CD8-positive, alpha-beta memory T cell (primary cell): ENCODE measurements at regions not wholly inside any gene's neighbourhood (a gene's known extent, or its start where the extent isn't known, plus 50 kb on each side); places are given as distances from the start of the nearest gene placed in this dataset.
A peak's percentile ranks its signal among the peaks of the same experiment; 100 is the strongest.

Experiments
- CTCF ChIA-PET: fragments of 350-600 bp; sonication (Branson Sonifier 250); formaldehyde crosslinking; loops from one replicate; lab custom pipeline; 2021; ENCODE audit warnings: antibody characterized with exemption; lab: Charles Lee
- POLR2A ChIA-PET: fragments of 350-600 bp; sonication (Branson Sonifier 250); formaldehyde crosslinking; loops from one replicate; lab custom pipeline; 2021; ENCODE audit warnings: antibody characterized with exemption; lab: Charles Lee
- DNase-seq, 5 donors: peaks; one replicate each; pipeline versions ENCODE4 v3.0.0 to v3.0.0-alpha.2; 2020 to 2022; ENCODE audit warnings: mixed read lengths in 1 of 5
- H3K27ac ChIP-seq: one replicate; pipeline ENCODE4 v1.7.0; 2013; ENCODE audit warnings: low read depth, mild to moderate bottlenecking, low read length, moderate library complexity
- H3K27me3 ChIP-seq: 2 replicates; pipeline ENCODE4 v1.7.0; 2013; ENCODE audit warnings: low read length, mild to moderate bottlenecking; ENCODE audit not compliant: insufficient read depth, poor library complexity, severe bottlenecking
- H3K36me3 ChIP-seq: 2 replicates; pipeline ENCODE4 v1.7.0; 2013; ENCODE audit warnings: mild to moderate bottlenecking, low read length, moderate library complexity; ENCODE audit not compliant: insufficient read depth
- H3K4me1 ChIP-seq: 2 replicates; pipeline ENCODE4 v1.7.0; 2013; ENCODE audit warnings: mild to moderate bottlenecking, low read length, moderate library complexity; ENCODE audit not compliant: insufficient read depth
- H3K4me3 ChIP-seq: 2 replicates; pipeline ENCODE4 v1.7.0; 2013; ENCODE audit warnings: mild to moderate bottlenecking, low read length
- H3K9me3 ChIP-seq: 2 replicates; pipeline ENCODE4 v1.7.0; 2013; ENCODE audit warnings: mild to moderate bottlenecking, low read length
- H3K27ac Mint-ChIP-seq, 8 donors: one replicate each; pipeline ENCODE4 v1.8.0; 2020 to 2021; ENCODE audit warnings: mixed read lengths in 8 of 8, mild to moderate bottlenecking in 6 of 8, inconsistent platforms in 3 of 8, moderate library complexity in 3 of 8
- H3K27me3 Mint-ChIP-seq, 2 donors: one replicate each; pipeline ENCODE4 v1.8.0; 2020 to 2021; ENCODE audit warnings: mixed read lengths in 2 of 2, mild to moderate bottlenecking in 1 of 2, moderate library complexity in 1 of 2
- H3K36me3 Mint-ChIP-seq, 3 donors: one replicate each; pipeline ENCODE4 v1.8.0; 2020 to 2021; ENCODE audit warnings: mixed read lengths in 3 of 3, inconsistent platforms in 1 of 3, mild to moderate bottlenecking in 1 of 3
- H3K4me1 Mint-ChIP-seq, 3 donors: one replicate each; pipeline ENCODE4 v1.8.0; 2020 to 2021; ENCODE audit warnings: mixed read lengths in 3 of 3, inconsistent platforms in 1 of 3, mild to moderate bottlenecking in 1 of 3
- H3K4me3 Mint-ChIP-seq, 7 donors: one replicate each; pipeline ENCODE4 v1.8.0; 2020 to 2021; ENCODE audit warnings: mixed read lengths in 7 of 7, mild to moderate bottlenecking in 6 of 7, moderate library complexity in 4 of 7, inconsistent platforms in 2 of 7
- H3K9me3 Mint-ChIP-seq, 5 donors: one replicate each; pipeline ENCODE4 v1.8.0; 2020 to 2022; ENCODE audit warnings: mixed read lengths in 5 of 5, mild to moderate bottlenecking in 3 of 5, moderate library complexity in 2 of 5, inconsistent platforms in 1 of 5

- Histone ChIP-seq H3K27me3 (no peaks in the 10 kb centered on the region), H3K27ac (no peak overlapping the region), H3K36me3 (no peaks in the 10 kb centered on the region), H3K4me1 (peaks cover 71% of the 10 kb centered on the region), H3K4me3 (no peak overlapping the region), H3K9me3 (no peaks in the 10 kb centered on the region)
- POLR2A ChIA-PET = no interaction called here
- no peak overlapping the region for H3K27ac Mint-ChIP-seq
- H3K9me3 Mint-ChIP-seq = no peaks in the 10 kb centered on the region
- peaks cover 33 to 40% (median 35%) of the 10 kb centered on the region in 3 donors for H3K4me1 Mint-ChIP-seq
- CTCF ChIA-PET = interaction anchor here (1.8 to 6.1 kb wide), 3 partner anchors 143 to 353 kb away, joined by 4 to 100 read pairs (median 10); no protein-coding TSS in a partner anchor
- DNase-seq = no peak
- H3K4me3 Mint-ChIP-seq = no peak overlapping the region
- H3K27me3 Mint-ChIP-seq = no peaks in the 10 kb centered on the region
- H3K36me3 Mint-ChIP-seq = no peaks in the 10 kb centered on the region
Observed at GRCh38 chr4:38323141-38323641, 340.8 kb upstream of the KLF3 start.

GRCh38 chr4:38324861-38325628, 339.0 kb upstream of the KLF3 start:
- H3K4me1 Mint-ChIP-seq = peaks cover 31 to 36% (median 31%) of the 10 kb centered on the region in 3 donors
- peaks cover 71% of the 10 kb centered on the region for H3K4me1 ChIP-seq
- DNase-seq = no peak
- ChIA-PET CTCF (interaction anchor here (1.1 to 2.0 kb wide), 2 partner anchors 145 to 147 kb away, joined by 3 to 10 read pairs; no protein-coding TSS in a partner anchor), POLR2A (no interaction called here)
- H3K4me3 ChIP-seq = no peak overlapping the region
- H3K36me3 Mint-ChIP-seq = no peaks in the 10 kb centered on the region
- no peak overlapping the region for H3K27ac ChIP-seq
- H3K9me3 ChIP-seq = no peaks in the 10 kb centered on the region
- no peak overlapping the region for H3K4me3 Mint-ChIP-seq
- no peaks in the 10 kb centered on the region for H3K9me3 Mint-ChIP-seq
- no peaks in the 10 kb centered on the region for H3K27me3 Mint-ChIP-seq
- H3K27ac Mint-ChIP-seq = no peak overlapping the region
- no peaks in the 10 kb centered on the region for H3K36me3 ChIP-seq
- no peaks in the 10 kb centered on the region for H3K27me3 ChIP-seq

GRCh38 chr4:38325629-38325913, 338.4 kb upstream of the KLF3 start:
- H3K36me3 Mint-ChIP-seq = no peaks in the 10 kb centered on the region
- H3K9me3 ChIP-seq = no peaks in the 10 kb centered on the region
- peaks cover 71% of the 10 kb centered on the region for H3K4me1 ChIP-seq
- ChIA-PET CTCF (interaction anchor here (1.1 kb wide), 1 partner anchor 148 kb away, joined by 3 read pairs; no protein-coding TSS in a partner anchor), POLR2A (no interaction called here)
- H3K9me3 Mint-ChIP-seq = no peaks in the 10 kb centered on the region
- H3K4me3 ChIP-seq = no peak overlapping the region
- H3K27ac ChIP-seq = no peak overlapping the region
- H3K4me1 Mint-ChIP-seq = peaks cover 25 to 30% (median 27%) of the 10 kb centered on the region in 3 donors
- H3K27me3 Mint-ChIP-seq = no peaks in the 10 kb centered on the region
- no peaks in the 10 kb centered on the region for H3K27me3 ChIP-seq
- no peaks in the 10 kb centered on the region for H3K36me3 ChIP-seq
- H3K27ac Mint-ChIP-seq = no peak overlapping the region
- DNase-seq = no peak
- H3K4me3 Mint-ChIP-seq = no peak overlapping the region

- no peak overlapping the region for H3K4me3 Mint-ChIP-seq
Observed at GRCh38 chr4:38326499-38326898, 337.5 kb upstream of the KLF3 start.

GRCh38 chr4:38327174-38327573, 336.8 kb upstream of the KLF3 start:
- Mint-ChIP-seq H3K4me3 (no peak overlapping the region), H3K9me3 (no peaks in the 10 kb centered on the region), H3K27ac (no peak overlapping the region), H3K36me3 (no peaks in the 10 kb centered on the region), H3K27me3 (no peaks in the 10 kb centered on the region), H3K4me1 (peaks cover 21 to 25% (median 21%) of the 10 kb centered on the region in 3 donors)
- POLR2A ChIA-PET = no interaction called here
- DNase-seq = no peak
- Histone ChIP-seq H3K9me3 (no peaks in the 10 kb centered on the region), H3K27me3 (no peaks in the 10 kb centered on the region), H3K4me1 (peaks cover 76% of the 10 kb centered on the region), H3K36me3 (no peaks in the 10 kb centered on the region), H3K4me3 (no peak overlapping the region), H3K27ac (no peak overlapping the region)
- CTCF ChIA-PET = interaction anchor here (2.0 kb wide), 1 partner anchor 349 kb away, joined by 6 read pairs; no protein-coding TSS in a partner anchor

More at GRCh38 chr4:38326499-38326898, 337.5 kb upstream of the KLF3 start:
- Mint-ChIP-seq H3K36me3 (no peaks in the 10 kb centered on the region), H3K9me3 (no peaks in the 10 kb centered on the region), H3K4me1 (peaks cover 21 to 25% (median 21%) of the 10 kb centered on the region in 3 donors), H3K27me3 (no peaks in the 10 kb centered on the region), H3K27ac (no peak overlapping the region)
- Histone ChIP-seq H3K27me3 (no peaks in the 10 kb centered on the region), H3K9me3 (no peaks in the 10 kb centered on the region), H3K4me3 (no peak overlapping the region), H3K27ac (no peak overlapping the region), H3K36me3 (no peaks in the 10 kb centered on the region), H3K4me1 (peaks cover 74% of the 10 kb centered on the region)
- ChIA-PET CTCF (interaction anchor here (2.0 kb wide), 1 partner anchor 349 kb away, joined by 6 read pairs; no protein-coding TSS in a partner anchor), POLR2A (no interaction called here)
- DNase-seq = no peak

GRCh38 chr4:38328989-38329729, 334.8 kb upstream of the KLF3 start:
- peak overlapping the region in 4 of 8 donors; percentile 0 to 71 (median 41) for H3K27ac Mint-ChIP-seq
- POLR2A ChIA-PET = no interaction called here
- H3K9me3 Mint-ChIP-seq = no peaks in the 10 kb centered on the region
- H3K27me3 ChIP-seq = no peaks in the 10 kb centered on the region
- peak in 1 of 5 donors; percentile 66 for DNase-seq
- peaks cover 21 to 25% (median 22%) of the 10 kb centered on the region in 3 donors for H3K4me1 Mint-ChIP-seq
- peak overlapping the region in 2 of 7 donors; percentile 4 to 66 for H3K4me3 Mint-ChIP-seq
- H3K4me3 ChIP-seq = peak overlapping the region; percentile 11
- no peak overlapping the region for H3K27ac ChIP-seq
- peaks cover 0 to 7% (median 0%) of the 10 kb centered on the region in 3 donors for H3K36me3 Mint-ChIP-seq
- CTCF ChIA-PET = interaction anchor here (1.7 kb wide), 1 partner anchor 149 kb away, joined by 5 read pairs; no protein-coding TSS in a partner anchor
- peaks cover 63% of the 10 kb centered on the region for H3K4me1 ChIP-seq
- no peaks in the 10 kb centered on the region for H3K36me3 ChIP-seq
- peaks cover 0 to 5% of the 10 kb centered on the region in 2 donors for H3K27me3 Mint-ChIP-seq
- no peaks in the 10 kb centered on the region for H3K9me3 ChIP-seq

- peaks cover 31 to 33% (median 33%) of the 10 kb centered on the region in 3 donors for H3K4me1 Mint-ChIP-seq
- DNase-seq = no peak
- POLR2A ChIA-PET = interaction anchor here (0.6 kb wide), 1 partner anchor 11 kb away, joined by 3 read pairs; no protein-coding TSS in a partner anchor
- Histone ChIP-seq H3K27ac (no peak overlapping the region), H3K4me3 (no peak overlapping the region), H3K4me1 (peaks cover 73% of the 10 kb centered on the region), H3K27me3 (no peaks in the 10 kb centered on the region), H3K36me3 (no peaks in the 10 kb centered on the region), H3K9me3 (no peaks in the 10 kb centered on the region)
- H3K9me3 Mint-ChIP-seq = no peaks in the 10 kb centered on the region
- peak overlapping the region in 1 of 8 donors; percentile 19 for H3K27ac Mint-ChIP-seq
- CTCF ChIA-PET = interaction anchor here (1.0 to 1.7 kb wide), 4 partner anchors 11 to 151 kb away, joined by 3 to 5 read pairs (median 4); no protein-coding TSS in a partner anchor
- H3K4me3 Mint-ChIP-seq = no peak overlapping the region
- H3K36me3 Mint-ChIP-seq = peaks cover 0 to 7% (median 0%) of the 10 kb centered on the region in 3 donors
- H3K27me3 Mint-ChIP-seq = peaks cover 0 to 5% of the 10 kb centered on the region in 2 donors
Observed at GRCh38 chr4:38330321-38330720, 333.7 kb upstream of the KLF3 start.
